NCI-H1092 (cell line): ENCODE measurements at regions not wholly inside any gene's neighbourhood (a gene's known extent, or its start where the extent isn't known, plus 50 kb on each side); places are given as distances from the start of the nearest gene placed in this dataset.

ENCODE experiments used
- DNase-seq: peaks from one replicate; lab custom pipeline; 2025; lab: John Stamatoyannopoulos, UW

- no peak for DNase-seq
These were observed 393.7 kb upstream of the RGMA start for GRCh38 chr15:93482731-93483130.

DNA sequence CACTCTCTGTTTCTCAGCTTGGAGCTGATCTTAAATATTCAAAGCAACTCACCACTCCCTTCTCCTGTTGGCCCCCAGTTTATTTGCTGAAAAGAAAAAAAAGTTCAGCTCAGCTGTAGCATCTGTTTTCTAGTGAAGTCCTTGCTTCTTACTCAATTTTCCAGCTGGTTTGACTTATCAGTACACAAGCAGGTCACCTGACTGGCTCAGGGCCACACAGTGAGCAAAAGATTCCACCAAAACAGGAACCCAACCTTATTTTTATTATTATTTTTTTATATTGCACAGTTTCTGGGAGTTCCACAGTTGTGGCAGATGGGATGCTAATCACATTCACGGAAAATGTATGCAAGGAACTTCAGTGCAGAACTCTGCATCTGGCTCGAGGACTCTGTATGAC, 390.7 kb upstream of the RGMA start:
- DNase-seq, result no peak

- no peak for DNase-seq
These were observed 389.9 kb upstream of the RGMA start for GRCh38 chr15:93478947-93479346.

DNA sequence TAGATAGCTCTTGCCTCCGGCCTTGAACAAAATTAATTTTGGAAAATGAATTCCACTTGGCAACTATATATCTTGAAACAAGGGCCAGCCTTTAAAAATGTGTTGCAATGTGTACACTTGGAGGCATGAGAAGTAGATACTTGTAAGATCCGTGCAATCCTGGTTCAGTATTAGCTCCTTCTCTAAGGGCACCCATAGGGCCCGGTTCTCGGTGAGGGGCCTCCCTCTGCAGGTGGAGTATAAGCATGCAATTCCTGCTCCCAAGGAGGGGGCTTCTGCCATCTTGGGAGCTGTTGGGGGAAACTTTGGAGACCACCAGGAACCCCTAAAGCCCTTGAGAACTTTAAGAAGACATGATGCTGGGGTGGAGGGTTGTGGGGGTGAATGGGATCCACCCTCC, 388.7 kb upstream of the RGMA start:
- DNase-seq, result no peak

DNA sequence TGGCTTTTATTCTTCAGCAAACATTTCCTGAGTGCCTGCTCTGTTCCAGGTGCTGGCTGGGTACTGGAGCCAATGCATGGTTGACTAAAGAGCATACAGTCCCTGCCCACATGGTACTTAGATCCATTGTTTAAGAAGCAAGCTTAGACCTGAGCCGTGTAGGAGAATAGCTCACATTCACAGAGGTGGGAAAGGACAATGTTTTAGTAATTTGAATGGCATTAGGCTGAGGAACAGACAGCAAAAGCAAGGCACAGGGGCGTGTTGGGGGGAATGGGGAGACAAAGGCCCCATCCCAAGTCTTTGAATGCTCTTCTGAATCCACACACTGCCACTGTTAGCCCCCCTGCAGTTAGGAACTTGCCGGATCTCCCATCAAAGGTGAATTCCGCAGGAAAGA, 388.2 kb upstream of the RGMA start:
- DNase-seq, result no peak

DNA sequence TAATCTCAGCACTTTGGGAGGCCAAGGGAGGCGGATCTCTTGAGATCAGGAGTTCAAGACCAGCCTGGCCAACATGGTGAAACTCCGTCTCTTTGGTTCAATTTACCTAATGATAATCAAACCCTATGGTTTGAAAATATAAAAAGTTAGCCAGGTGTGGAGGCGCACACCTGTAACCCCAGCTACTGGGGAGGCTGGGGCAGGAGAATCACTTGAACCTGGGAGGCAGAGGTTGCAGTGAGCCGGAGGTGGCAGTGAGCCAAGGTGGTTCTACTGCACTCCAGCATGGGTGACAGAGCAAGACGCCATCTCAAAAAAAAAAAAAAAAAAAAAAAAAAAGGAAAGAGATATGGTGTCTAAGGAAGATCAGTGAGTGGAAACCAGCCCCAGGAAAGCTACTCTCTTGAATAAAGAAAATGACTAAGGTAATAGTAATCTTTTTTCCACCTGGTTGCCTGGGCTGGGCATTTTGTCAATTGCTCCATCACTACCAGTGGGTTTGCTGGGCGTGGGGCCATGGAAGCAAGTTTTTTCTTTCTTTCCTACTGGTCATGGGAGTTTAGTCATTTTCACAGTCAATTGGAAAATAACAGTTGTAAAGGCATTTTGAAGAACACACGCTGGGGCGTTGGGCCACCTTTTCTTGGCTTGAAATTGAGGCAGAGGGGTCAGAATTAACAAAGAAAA, 387.6 kb upstream of the RGMA start:
- DNase-seq, result no peak

DNA sequence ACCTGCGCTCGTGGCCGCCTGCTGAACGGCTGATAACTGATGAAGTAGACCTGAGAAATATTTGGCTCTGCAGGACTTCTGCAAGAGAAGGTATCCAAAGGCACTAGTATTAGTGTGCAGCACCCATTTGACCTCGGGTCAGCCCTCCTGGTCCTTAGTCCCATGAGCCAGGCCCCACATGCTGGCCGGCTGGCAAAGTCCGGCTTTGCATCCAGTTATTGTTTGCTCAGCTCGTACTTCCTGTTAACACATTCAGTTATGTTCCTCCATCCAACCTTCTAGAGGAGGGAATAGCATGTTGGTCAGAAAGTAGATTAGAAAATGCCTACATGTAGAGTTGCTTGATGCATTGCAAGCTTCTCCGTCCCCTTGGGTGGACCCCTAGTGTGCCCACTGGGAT, 385.7 kb upstream of the RGMA start:
- no peak for DNase-seq

- DNase-seq, result no peak
These were observed 381.0 kb upstream of the RGMA start for GRCh38 chr15:93469994-93470393.

GRCh38 chr15:93467337-93467736, 378.3 kb upstream of the RGMA start:
- peak; percentile 70 for DNase-seq

- no peak for DNase-seq
These were observed 377.4 kb upstream of the RGMA start for GRCh38 chr15:93466380-93466779.

DNA sequence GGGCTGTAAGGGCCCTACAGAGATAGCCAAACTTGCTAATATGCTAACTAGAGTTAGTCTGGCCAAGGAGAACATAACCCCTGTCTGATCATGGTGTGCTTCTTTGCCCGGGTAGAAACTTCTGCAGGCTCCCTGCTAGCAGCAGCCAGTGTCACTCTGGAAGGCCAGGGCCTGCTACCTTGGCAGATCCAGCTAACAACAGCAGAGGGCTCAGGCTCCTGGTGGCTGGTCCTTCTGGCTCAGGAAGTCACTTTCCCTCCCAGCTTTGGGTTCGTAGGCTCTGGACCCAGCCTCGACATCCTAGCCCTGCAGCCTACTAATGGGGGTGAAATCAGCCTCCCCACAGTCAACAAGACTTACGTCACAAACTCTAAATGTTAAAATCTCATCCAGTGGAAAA, 373.7 kb upstream of the RGMA start:
- DNase-seq, result no peak

DNA sequence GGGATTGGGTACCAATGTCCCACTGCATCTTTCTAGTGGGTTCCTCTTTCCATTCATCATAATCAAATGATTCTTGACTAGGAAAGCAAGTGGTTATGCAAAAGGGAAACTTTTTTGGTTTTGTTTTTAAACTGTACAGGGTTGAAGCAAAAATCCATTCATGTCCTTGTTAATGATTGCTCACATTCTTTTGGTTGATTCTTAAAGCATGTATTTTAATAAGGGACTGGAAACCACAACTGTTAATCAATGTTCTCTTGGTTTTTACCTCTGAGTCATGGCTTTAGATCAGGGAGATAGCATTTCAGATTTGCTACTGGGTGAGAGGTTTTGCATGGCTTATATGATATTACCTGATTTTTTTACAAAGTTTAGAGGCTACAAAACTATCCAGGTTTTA, 371.7 kb upstream of the RGMA start:
- no peak for DNase-seq

- no peak for DNase-seq
These were observed 370.4 kb upstream of the RGMA start for GRCh38 chr15:93459396-93459795.

- DNase-seq, result no peak
These were observed 369.6 kb upstream of the RGMA start for GRCh38 chr15:93458597-93458996.

GRCh38 chr15:93454788-93455187, 365.8 kb upstream of the RGMA start:
- no peak for DNase-seq

- DNase-seq, result no peak
These were observed 363.7 kb upstream of the RGMA start for GRCh38 chr15:93452537-93453211.

DNA sequence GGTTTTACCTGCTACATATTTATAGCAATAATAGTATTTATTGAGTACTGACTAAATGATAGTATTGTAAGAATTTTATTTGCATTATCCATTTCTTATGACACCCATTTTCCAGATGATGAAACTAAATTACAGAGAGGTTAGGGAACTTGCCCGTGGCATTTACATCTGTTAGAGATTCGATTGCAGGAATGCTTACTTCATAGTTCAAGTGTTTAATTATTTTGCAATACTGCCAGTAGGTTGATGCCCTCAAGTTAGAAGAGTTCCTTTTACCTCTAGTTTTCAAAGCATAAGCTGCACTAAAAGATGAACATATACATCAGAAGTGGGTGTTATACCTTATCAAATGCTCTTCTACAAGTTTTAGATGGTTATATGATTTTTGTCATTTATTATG, 362.8 kb upstream of the RGMA start:
- DNase-seq, result no peak

- no peak for DNase-seq
These were observed 362.3 kb upstream of the RGMA start for GRCh38 chr15:93451265-93451664.

DNA sequence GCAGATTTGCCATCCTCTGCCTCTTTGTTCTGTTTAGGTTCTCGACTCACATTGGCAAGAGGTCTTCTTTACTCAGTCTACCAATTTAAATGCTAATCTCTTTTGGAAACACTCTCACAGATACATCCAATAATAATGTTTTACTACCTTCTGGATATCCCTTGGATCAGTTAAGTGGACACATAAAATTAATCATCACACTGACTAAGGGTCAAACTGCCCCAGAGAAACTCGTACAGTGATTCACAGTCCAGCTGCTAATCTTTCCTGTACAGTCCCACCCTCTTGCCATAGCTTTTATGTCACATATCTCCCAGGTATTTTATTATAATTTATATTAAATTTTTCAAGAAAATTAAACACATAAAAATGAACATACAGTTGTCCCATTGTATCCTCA, 360.8 kb upstream of the RGMA start:
- no peak for DNase-seq

DNA sequence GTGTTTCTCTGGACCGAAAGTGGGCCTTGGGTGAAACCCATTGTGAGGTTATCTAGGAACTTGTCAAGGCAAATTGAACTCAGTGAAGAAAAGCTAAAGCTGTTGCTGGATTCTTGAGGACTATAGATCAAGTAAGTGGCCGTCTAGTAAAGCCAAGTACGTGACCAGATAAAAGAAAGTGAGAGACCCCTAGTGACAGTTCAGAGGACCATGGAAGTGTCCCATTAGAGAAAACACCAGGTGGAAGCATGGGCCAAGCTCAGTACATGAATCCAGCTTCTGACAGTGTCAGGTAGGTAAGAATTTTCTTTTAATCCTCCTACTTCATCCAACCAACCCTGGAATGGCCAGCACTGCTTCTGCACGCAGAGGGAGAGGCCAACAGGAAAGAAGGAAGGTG, 349.3 kb upstream of the RGMA start:
- DNase-seq, result no peak

GRCh38 chr15:93432474-93432873, 343.5 kb upstream of the RGMA start:
- no peak for DNase-seq

DNA sequence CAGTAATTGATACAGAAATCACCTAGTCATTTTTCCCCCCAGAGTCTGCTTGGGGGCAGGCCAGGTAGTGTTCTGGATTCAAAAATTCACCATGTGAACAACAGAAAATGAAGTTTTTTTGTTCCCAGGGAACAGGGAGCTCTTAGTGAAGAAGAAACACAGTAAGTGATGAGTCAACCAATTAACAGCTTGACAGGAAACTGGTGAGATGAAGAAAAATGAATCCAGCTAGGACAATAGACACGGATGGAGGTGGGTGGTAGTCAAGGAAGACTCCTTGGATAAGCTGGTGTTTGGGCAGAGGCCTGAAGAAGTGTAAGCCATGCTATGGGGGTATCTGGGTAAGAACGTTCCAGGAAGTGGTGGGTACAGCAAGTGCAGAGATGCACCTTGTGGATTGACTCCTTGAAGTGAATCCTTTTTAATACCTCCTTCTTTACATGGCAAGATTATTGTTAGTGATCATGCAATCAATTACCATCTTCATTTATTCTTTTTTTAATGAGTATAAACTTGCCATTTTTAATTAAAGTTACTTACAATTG, 339.9 kb upstream of the RGMA start:
- DNase-seq, result no peak

- DNase-seq, result no peak
These were observed 339.1 kb upstream of the RGMA start for GRCh38 chr15:93428150-93428549.

DNA sequence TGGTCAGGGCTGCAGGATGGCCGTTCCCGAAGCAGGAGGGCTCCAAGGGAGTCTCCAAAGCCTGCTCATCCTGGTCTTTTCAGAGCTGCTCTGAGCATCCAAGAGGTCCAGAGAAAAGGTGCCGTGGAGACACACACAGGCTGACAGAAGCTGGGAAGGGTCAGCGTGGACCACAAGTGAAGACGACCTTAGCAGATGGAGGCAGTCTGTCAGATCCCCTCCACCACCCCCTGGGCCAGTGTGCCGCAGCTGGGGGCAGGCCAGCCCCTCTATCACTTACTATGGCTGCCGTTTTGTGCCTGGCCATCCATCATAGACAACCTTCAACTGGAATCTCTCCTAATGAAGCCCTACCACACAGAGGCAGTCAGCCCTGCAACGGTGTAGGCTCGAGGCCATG, 335.1 kb upstream of the RGMA start:
- DNase-seq, result no peak
